ENCODE measurements at regions not wholly inside any gene's neighbourhood (a gene's known extent, or its start where the extent isn't known, plus 50 kb on each side); places are given as distances from the start of the nearest gene placed in this dataset.

DNA sequence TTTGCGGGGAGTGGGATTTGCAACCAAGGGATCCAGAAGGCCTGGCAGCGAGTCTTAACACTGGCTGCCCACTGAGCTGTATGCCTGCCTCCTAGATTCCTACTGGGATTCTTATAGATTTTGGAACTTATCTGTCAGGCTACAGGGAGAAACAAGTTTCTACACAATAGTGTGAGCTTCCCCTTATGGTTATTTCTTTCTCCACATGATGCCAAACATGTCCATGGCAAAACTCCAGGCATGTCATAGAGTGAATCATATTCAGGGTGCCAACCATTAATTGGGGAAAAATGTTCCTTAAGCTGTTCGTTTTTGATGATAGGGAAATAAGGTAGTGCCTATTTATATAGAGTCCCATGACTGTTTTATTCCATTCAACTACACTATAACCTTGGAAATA lies 1185.2 kb upstream of the CELF4 start:
- TF ChIP-seq SIN3A (IDR thresholded peaks at IDR 0.05; ENCODE audit: borderline replicate concordance, insufficient read depth, low read length) (no peak), FOXP2 (optimal IDR thresholded peaks at IDR 0.05; ENCODE audit: borderline replicate concordance, extremely low read depth, extremely low read length, insufficient read depth) (no peak), POLR2AphosphoS5 (IDR thresholded peaks at IDR 0.05; ENCODE audit: low read depth, low read length) (no peak), TAF1 (IDR thresholded peaks at IDR 0.05; ENCODE audit: borderline replicate concordance, insufficient read depth, low read length) (no peak)
- TF ChIP-seq, protein P1, sequence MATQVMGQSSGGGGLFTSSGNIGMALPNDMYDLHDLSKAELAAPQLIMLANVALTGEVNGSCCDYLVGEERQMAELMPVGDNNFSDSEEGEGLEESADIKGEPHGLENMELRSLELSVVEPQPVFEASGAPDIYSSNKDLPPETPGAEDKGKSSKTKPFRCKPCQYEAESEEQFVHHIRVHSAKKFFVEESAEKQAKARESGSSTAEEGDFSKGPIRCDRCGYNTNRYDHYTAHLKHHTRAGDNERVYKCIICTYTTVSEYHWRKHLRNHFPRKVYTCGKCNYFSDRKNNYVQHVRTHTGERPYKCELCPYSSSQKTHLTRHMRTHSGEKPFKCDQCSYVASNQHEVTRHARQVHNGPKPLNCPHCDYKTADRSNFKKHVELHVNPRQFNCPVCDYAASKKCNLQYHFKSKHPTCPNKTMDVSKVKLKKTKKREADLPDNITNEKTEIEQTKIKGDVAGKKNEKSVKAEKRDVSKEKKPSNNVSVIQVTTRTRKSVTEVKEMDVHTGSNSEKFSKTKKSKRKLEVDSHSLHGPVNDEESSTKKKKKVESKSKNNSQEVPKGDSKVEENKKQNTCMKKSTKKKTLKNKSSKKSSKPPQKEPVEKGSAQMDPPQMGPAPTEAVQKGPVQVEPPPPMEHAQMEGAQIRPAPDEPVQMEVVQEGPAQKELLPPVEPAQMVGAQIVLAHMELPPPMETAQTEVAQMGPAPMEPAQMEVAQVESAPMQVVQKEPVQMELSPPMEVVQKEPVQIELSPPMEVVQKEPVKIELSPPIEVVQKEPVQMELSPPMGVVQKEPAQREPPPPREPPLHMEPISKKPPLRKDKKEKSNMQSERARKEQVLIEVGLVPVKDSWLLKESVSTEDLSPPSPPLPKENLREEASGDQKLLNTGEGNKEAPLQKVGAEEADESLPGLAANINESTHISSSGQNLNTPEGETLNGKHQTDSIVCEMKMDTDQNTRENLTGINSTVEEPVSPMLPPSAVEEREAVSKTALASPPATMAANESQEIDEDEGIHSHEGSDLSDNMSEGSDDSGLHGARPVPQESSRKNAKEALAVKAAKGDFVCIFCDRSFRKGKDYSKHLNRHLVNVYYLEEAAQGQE (IDR thresholded peaks at IDR 0.05; ENCODE audit: insufficient read depth in 1 of 2, low read depth in 2 of 2, low read length in 2 of 2): no peak

DNA sequence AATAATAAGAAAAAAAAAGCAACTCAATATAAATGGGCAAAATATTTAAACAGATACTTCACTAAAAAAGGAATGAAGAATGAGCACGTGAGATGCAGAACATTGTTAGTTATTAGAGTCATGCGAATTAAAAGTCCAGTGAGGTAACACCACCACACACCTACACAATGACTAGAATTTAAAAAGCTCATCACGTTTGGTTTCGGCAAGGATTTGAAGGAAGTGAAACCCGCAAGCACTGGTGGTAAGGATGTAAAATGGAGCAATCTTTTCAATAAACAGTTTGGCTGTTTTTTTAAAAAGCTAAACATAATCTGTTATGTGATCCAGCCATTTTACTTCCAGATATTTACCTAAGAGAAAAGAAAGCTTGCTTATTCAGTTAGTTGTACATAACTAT lies 1181.6 kb upstream of the CELF4 start:
- TF ChIP-seq, protein P1 (IDR thresholded peaks at IDR 0.05; ENCODE audit: insufficient read depth in 1 of 2, low read depth in 2 of 2, low read length in 2 of 2): no peak
- TF ChIP-seq SIN3A (IDR thresholded peaks at IDR 0.05; ENCODE audit: borderline replicate concordance, insufficient read depth, low read length) (no peak), TAF1 (IDR thresholded peaks at IDR 0.05; ENCODE audit: borderline replicate concordance, insufficient read depth, low read length) (no peak), POLR2AphosphoS5 (IDR thresholded peaks at IDR 0.05; ENCODE audit: low read depth, low read length) (no peak), FOXP2 (optimal IDR thresholded peaks at IDR 0.05; ENCODE audit: borderline replicate concordance, extremely low read depth, extremely low read length, insufficient read depth) (no peak)

DNA sequence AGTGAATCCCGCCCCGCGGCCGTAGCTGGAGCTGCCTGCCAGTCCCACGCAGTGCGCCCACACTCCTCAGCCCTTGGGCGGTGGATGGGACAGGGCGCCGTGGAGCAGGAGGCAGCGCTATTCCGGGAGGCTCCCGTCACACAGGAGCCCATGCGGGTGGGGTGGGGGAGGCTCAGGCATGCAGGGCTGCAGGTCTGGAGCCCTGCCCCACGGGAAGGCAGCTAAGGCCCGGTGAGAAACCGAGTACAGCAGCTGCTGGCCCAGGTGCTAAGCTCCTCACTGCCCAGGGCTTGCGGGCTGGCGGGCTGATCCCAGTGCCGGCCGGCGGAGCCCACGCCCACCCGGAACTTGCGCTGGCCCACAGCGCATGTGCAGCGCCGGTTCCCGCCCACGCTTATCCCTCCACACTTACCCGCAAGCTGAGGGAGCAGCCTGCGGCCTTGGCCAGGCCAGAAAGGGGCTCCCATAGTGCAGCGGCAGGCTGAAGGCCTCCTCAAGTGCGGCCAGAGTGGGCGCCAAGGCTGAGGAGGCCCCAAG lies 1152.8 kb upstream of the CELF4 start:
- TF ChIP-seq, protein P1 (IDR thresholded peaks at IDR 0.05; ENCODE audit: insufficient read depth in 1 of 2, low read depth in 2 of 2, low read length in 2 of 2): no peak
- no peak for TF ChIP-seq POLR2AphosphoS5 (IDR thresholded peaks at IDR 0.05; ENCODE audit: low read depth, low read length)
- no peak for TF ChIP-seq TAF1 (IDR thresholded peaks at IDR 0.05; ENCODE audit: borderline replicate concordance, insufficient read depth, low read length)
- no peak for TF ChIP-seq FOXP2 (optimal IDR thresholded peaks at IDR 0.05; ENCODE audit: borderline replicate concordance, extremely low read depth, extremely low read length, insufficient read depth)
- TF ChIP-seq SIN3A (IDR thresholded peaks at IDR 0.05; ENCODE audit: borderline replicate concordance, insufficient read depth, low read length): no peak

DNA sequence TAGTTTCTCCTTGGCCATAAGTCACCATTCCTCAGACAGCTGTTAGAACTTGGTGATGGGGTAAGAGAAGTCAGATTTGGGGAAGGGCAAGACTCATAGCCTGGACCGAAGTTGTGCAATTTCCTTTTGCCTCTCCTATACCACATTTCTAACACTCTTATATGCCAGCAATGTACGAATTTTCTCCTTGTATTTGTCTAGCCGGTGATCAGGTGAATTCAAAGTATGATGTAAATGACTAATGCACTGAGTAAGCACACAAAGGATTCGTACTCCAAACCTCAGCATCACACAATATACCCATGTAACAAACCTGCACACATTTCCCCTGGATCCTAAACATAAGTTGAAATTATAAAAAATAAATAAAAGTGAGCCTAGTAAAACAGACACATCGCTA lies 1143.5 kb upstream of the CELF4 start:
- TF ChIP-seq POLR2AphosphoS5 (IDR thresholded peaks at IDR 0.05; ENCODE audit: low read depth, low read length) (no peak), FOXP2 (optimal IDR thresholded peaks at IDR 0.05; ENCODE audit: borderline replicate concordance, extremely low read depth, extremely low read length, insufficient read depth) (no peak), SIN3A (IDR thresholded peaks at IDR 0.05; ENCODE audit: borderline replicate concordance, insufficient read depth, low read length) (no peak), TAF1 (IDR thresholded peaks at IDR 0.05; ENCODE audit: borderline replicate concordance, insufficient read depth, low read length) (no peak)
- TF ChIP-seq, protein P1 (IDR thresholded peaks at IDR 0.05; ENCODE audit: insufficient read depth in 1 of 2, low read depth in 2 of 2, low read length in 2 of 2): no peak

DNA sequence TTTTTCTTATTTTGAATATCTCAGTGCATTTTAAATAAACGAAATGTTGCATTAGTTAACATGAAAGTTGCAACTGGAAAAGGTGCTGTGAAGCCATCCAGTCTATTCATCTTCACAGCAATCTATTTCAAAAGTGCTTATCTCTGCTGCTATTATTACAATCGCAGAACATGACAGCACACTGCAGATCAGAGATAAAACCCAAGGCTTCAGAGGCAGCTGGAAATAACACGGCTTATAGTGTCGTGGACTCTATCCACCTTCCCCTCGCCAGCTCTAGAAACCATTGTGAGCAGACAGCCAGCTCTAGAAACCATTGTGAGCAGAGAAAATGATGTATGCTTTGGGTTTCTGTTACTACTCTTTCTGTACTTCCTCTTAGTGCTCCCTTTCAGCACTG lies 1140.8 kb upstream of the CELF4 start:
- TF ChIP-seq POLR2AphosphoS5 (IDR thresholded peaks at IDR 0.05; ENCODE audit: low read depth, low read length) (no peak), TAF1 (IDR thresholded peaks at IDR 0.05; ENCODE audit: borderline replicate concordance, insufficient read depth, low read length) (no peak), FOXP2 (optimal IDR thresholded peaks at IDR 0.05; ENCODE audit: borderline replicate concordance, extremely low read depth, extremely low read length, insufficient read depth) (no peak), SIN3A (IDR thresholded peaks at IDR 0.05; ENCODE audit: borderline replicate concordance, insufficient read depth, low read length) (no peak)
- TF ChIP-seq, protein P1 (IDR thresholded peaks at IDR 0.05; ENCODE audit: insufficient read depth in 1 of 2, low read depth in 2 of 2, low read length in 2 of 2): no peak

All from PFSK-1 (cell line).